Activated naive CD4-positive, alpha-beta T cell treated with anti-CD3 and anti-CD28 coated beads, Interleukin-2, amount 50 U/mL, for 16 hours (primary cell): ENCODE measurements at regions not wholly inside any gene's neighbourhood (a gene's known extent, or its start where the extent isn't known, plus 50 kb on each side); places are given as distances from the start of the nearest gene placed in this dataset.

Experiments used
- DNase-seq: peaks from one replicate; pipeline ENCODE4 v3.0.0-alpha.2; 2020

- DNase-seq = no peak
These were observed 145.0 kb upstream of the GAP43 start for GRCh38 chr3:115478359-115478758.

- DNase-seq = no peak
These were observed 136.4 kb upstream of the GAP43 start for GRCh38 chr3:115486880-115487279.

- DNase-seq = no peak
These were observed 135.3 kb upstream of the GAP43 start for GRCh38 chr3:115487968-115488367.

GRCh38 chr3:115488409-115488808 is 134.9 kb upstream of the GAP43 start:
- no peak for DNase-seq

- DNase-seq = no peak
These were observed 128.5 kb upstream of the GAP43 start for GRCh38 chr3:115494826-115495225.

GRCh38 chr3:115498421-115498820 is 124.9 kb upstream of the GAP43 start:
- no peak for DNase-seq

GRCh38 chr3:115498898-115499297 is 124.4 kb upstream of the GAP43 start:
- no peak for DNase-seq

- no peak for DNase-seq
These were observed 123.6 kb upstream of the GAP43 start for GRCh38 chr3:115499666-115500065.

GRCh38 chr3:115500795-115501194 is 122.5 kb upstream of the GAP43 start:
- DNase-seq = no peak

GRCh38 chr3:115502128-115502527 is 121.2 kb upstream of the GAP43 start:
- DNase-seq = no peak

- no peak for DNase-seq
These were observed 119.9 kb upstream of the GAP43 start for GRCh38 chr3:115503394-115503793.

GRCh38 chr3:115508562-115508961 is 114.7 kb upstream of the GAP43 start:
- DNase-seq = no peak

GRCh38 chr3:115512565-115513415 is 110.5 kb upstream of the GAP43 start:
- peak; percentile 11 for DNase-seq

- DNase-seq = no peak
These were observed 109.9 kb upstream of the GAP43 start for GRCh38 chr3:115513416-115513800.

- DNase-seq = no peak
These were observed 105.8 kb upstream of the GAP43 start for GRCh38 chr3:115517457-115518050.

- no peak for DNase-seq
These were observed 105.0 kb upstream of the GAP43 start for GRCh38 chr3:115518100-115518852.

GRCh38 chr3:115520241-115520640 is 103.1 kb upstream of the GAP43 start:
- DNase-seq = no peak

- DNase-seq = no peak
These were observed 102.6 kb upstream of the GAP43 start for GRCh38 chr3:115520651-115521245.

GRCh38 chr3:115523458-115523857 is 99.9 kb upstream of the GAP43 start:
- no peak for DNase-seq

GRCh38 chr3:115524549-115524948 is 98.8 kb upstream of the GAP43 start:
- DNase-seq = no peak

- no peak for DNase-seq
These were observed 97.6 kb upstream of the GAP43 start for GRCh38 chr3:115525731-115526130.

GRCh38 chr3:115533218-115533617 is 90.1 kb upstream of the GAP43 start:
- DNase-seq = no peak

GRCh38 chr3:115536171-115536570 is 87.1 kb upstream of the GAP43 start:
- no peak for DNase-seq
